A673 (cell line): ENCODE measurements at regions not wholly inside any gene's neighbourhood (a gene's known extent, or its start where the extent isn't known, plus 50 kb on each side); places are given as distances from the start of the nearest gene placed in this dataset.

Experiments
- BruUV-seq: library from RNA; stranded (reverse); fragments of 400-500 nt; replicated peaks from 2 replicates; lab custom pipeline; 2021; lab: Mats Ljungman, UMichigan
- CTCF ChIA-PET: fragments of 300-600 bp; sonication (Branson Sonifier 250); formaldehyde crosslinking; loops from one replicate; lab custom pipeline; 2022; ENCODE audit warnings: antibody characterized with exemption; lab: Charles Lee
- POLR2A ChIA-PET: fragments of 300-600 bp; sonication (Branson Sonifier 250); formaldehyde crosslinking; loops from one replicate; lab custom pipeline; 2022; ENCODE audit warnings: antibody characterized with exemption; ENCODE audit not compliant: low non-redundant PET; lab: Charles Lee
- DNase-seq: peaks from one replicate; pipeline ENCODE4 v3.0.0-alpha.2; 2015; ENCODE audit warnings: low spot score
- H3K27ac ChIP-seq: fragments of 200-600 bp; sonication (generic); 2 replicates; pipeline ENCODE4 v1.5.1; 2016; ENCODE audit warnings: mixed run types, low read depth, mild to moderate bottlenecking, mixed read lengths, antibody characterized with exemption, low read length; ENCODE audit not compliant: poor library complexity, severe bottlenecking
- H3K27me3 ChIP-seq: fragments of 200-600 bp; sonication (generic); replicated peaks from 2 replicates; pipeline ENCODE4 v1.6.1; 2017; ENCODE audit warnings: mixed run types, low read depth, mild to moderate bottlenecking, mixed read lengths, antibody characterized with exemption, low read length; ENCODE audit not compliant: insufficient read depth, poor library complexity
- H3K36me3 ChIP-seq: fragments of 200-600 bp; sonication (generic); 2 replicates; pipeline ENCODE4 v1.6.1; 2016; ENCODE audit warnings: mixed run types, mild to moderate bottlenecking, mixed read lengths, antibody characterized with exemption, low read length; ENCODE audit not compliant: insufficient read depth, poor library complexity, severe bottlenecking
- H3K4me1 ChIP-seq: fragments of 200-600 bp; sonication (generic); 2 replicates; pipeline ENCODE4 v1.6.1; 2017; ENCODE audit warnings: mixed run types, mild to moderate bottlenecking, mixed read lengths, antibody characterized with exemption, low read length; ENCODE audit not compliant: insufficient read depth, poor library complexity, severe bottlenecking
- H3K4me3 ChIP-seq: fragments of 200-600 bp; sonication (generic); 2 replicates; pipeline ENCODE4 v1.5.1; 2016; ENCODE audit warnings: low read depth, mixed run types, mild to moderate bottlenecking, mixed read lengths, low read length; ENCODE audit not compliant: poor library complexity, severe bottlenecking
- H3K9me3 ChIP-seq: fragments of 200-600 bp; sonication (generic); 2 replicates; pipeline ENCODE4 v1.6.1; 2016; ENCODE audit warnings: mixed run types, low read depth, mild to moderate bottlenecking, mixed read lengths, antibody characterized with exemption, low read length; ENCODE audit not compliant: poor library complexity, severe bottlenecking
- CTCF ChIP-seq: fragments of 300-800, 200-600 bp; sonication (generic); conservative IDR thresholded peaks from 2 replicates; pipeline ENCODE4 v1.5.1; 2017; ENCODE audit warnings: low read depth, mild to moderate bottlenecking, antibody characterized with exemption, low read length, moderate library complexity, mixed read lengths
- EZH2 ChIP-seq: fragments of 200-600 bp; sonication (generic); IDR thresholded peaks from 2 replicates; pipeline ENCODE4 v1.6.1; 2017; ENCODE audit warnings: borderline replicate concordance, low read depth, mild to moderate bottlenecking, mixed read lengths, antibody characterized with exemption, low read length; ENCODE audit not compliant: poor library complexity, severe bottlenecking
- intact Hi-C: fragments of 100-400 bp; cut with micrococcal nuclease; formaldehyde crosslinking; loops from one replicate; pipeline ENCODE4 v1.10.0; 2022; ENCODE audit not compliant: unreplicated experiment

- Histone ChIP-seq H3K4me1 (no peaks in the 10 kb centered on the region), H3K4me3 (no peak overlapping the region), H3K36me3 (no peaks in the 10 kb centered on the region), H3K27ac (no peak overlapping the region), H3K9me3 (no peaks in the 10 kb centered on the region), H3K27me3 (no peaks in the 10 kb centered on the region)
- CTCF ChIA-PET, result no interaction called here
- intact Hi-C loops, result no loop called here
- POLR2A ChIA-PET, result no interaction called here
- no peak for TF ChIP-seq EZH2
- TF ChIP-seq CTCF, result no peak
- no peak for DNase-seq
- no TSS peak for BruUV-seq
These were observed 381.7 kb upstream of the DDHD1 start for GRCh38 chr14:53534841-53535240.

- CTCF ChIA-PET, result no interaction called here
- H3K4me1 ChIP-seq, result no peaks in the 10 kb centered on the region
These were observed 380.4 kb upstream of the DDHD1 start for GRCh38 chr14:53533384-53533970.

GRCh38 chr14:53532853-53533252 is 379.7 kb upstream of the DDHD1 start:
- intact Hi-C loops, result no loop called here
- DNase-seq, result no peak
- no TSS peak for BruUV-seq
- H3K27me3 ChIP-seq, result no peaks in the 10 kb centered on the region
- no peak overlapping the region for H3K27ac ChIP-seq
- ChIA-PET CTCF (no interaction called here), POLR2A (no interaction called here)
- H3K4me3 ChIP-seq, result no peak overlapping the region
- no peaks in the 10 kb centered on the region for H3K4me1 ChIP-seq
- TF ChIP-seq CTCF (no peak), EZH2 (no peak)
- no peaks in the 10 kb centered on the region for H3K36me3 ChIP-seq
- no peaks in the 10 kb centered on the region for H3K9me3 ChIP-seq

More at GRCh38 chr14:53533384-53533970, 380.4 kb upstream of the DDHD1 start:
- BruUV-seq, result no TSS peak
- H3K36me3 ChIP-seq, result no peaks in the 10 kb centered on the region
- no peaks in the 10 kb centered on the region for H3K27me3 ChIP-seq
- intact Hi-C loops, result no loop called here
- no peak overlapping the region for H3K27ac ChIP-seq
- no peak for TF ChIP-seq CTCF
- no peak for TF ChIP-seq EZH2
- no peak for DNase-seq
- no peak overlapping the region for H3K4me3 ChIP-seq
- POLR2A ChIA-PET, result no interaction called here
- no peaks in the 10 kb centered on the region for H3K9me3 ChIP-seq
